HEK293 (cell line): ENCODE measurements at regions not wholly inside any gene's neighbourhood (a gene's known extent, or its start where the extent isn't known, plus 50 kb on each side); places are given as distances from the start of the nearest gene placed in this dataset.

ENCODE experiments used
- CTCF ChIA-PET: fragments of 350-600 bp; formaldehyde crosslinking; extraction: SDS; loops from one replicate; lab custom pipeline; 2021; ENCODE audit warnings: antibody characterized with exemption; lab: Yijun Ruan, JAX
- POLR2A ChIA-PET: fragments of 300-600 bp; formaldehyde crosslinking; extraction: SDS; loops from one replicate; lab custom pipeline; 2020; ENCODE audit warnings: antibody characterized with exemption, inconsistent platforms; lab: Yijun Ruan, JAX
- H3K27ac ChIP-seq: fragments of 200-500 bp; sonication (Bioruptor generic); 2 replicates; pipeline ENCODE4 v1.5.1; 2014; ENCODE audit warnings: low read depth, low read length, control low read depth, inconsistent platforms; ENCODE audit errors: extremely low read depth
- H3K36me3 ChIP-seq, 2 experiments: fragments of 200-500 bp in 1 of 2; sonication (Bioruptor generic) in 1 of 2; 1 replicate in 1 of 2; 2 replicates in 1 of 2; pipeline ENCODE4 v1.5.1; 2014 to 2017; ENCODE audit warnings: inconsistent platforms in 2 of 2, low read length in 2 of 2; ENCODE audit not compliant: control insufficient read depth in 2 of 2, insufficient read depth in 1 of 2
- H3K4me1 ChIP-seq: fragments of 200-500 bp; sonication (Bioruptor generic); 2 replicates; pipeline ENCODE4 v1.5.1; 2014; ENCODE audit warnings: mild to moderate bottlenecking, low read length, inconsistent platforms; ENCODE audit not compliant: control insufficient read depth, insufficient read depth
- H3K4me3 ChIP-seq: 2 replicates; pipeline ENCODE4 v1.5.1; 2011; ENCODE audit warnings: low read depth, mild to moderate bottlenecking, control low read depth, low read length, moderate library complexity
- H3K9me3 ChIP-seq: fragments of 200-500 bp; sonication (Bioruptor generic); 2 replicates; pipeline ENCODE4 v1.5.1; 2014; ENCODE audit warnings: low read depth, low read length, inconsistent platforms; ENCODE audit not compliant: control insufficient read depth, insufficient read depth
- BCL6B ChIP-seq: fragments of 450-650 bp; formaldehyde crosslinking; IDR thresholded peaks from 2 replicates; pipeline ENCODE4 v1.5.1; 2017; ENCODE audit warnings: missing biosample characterization, missing genetic modification characterization
- HOXA7 ChIP-seq: sonication (generic); formaldehyde crosslinking; IDR thresholded peaks from 2 replicates; pipeline ENCODE4 v1.8.1; 2022; ENCODE audit warnings: missing genetic modification reagents, borderline replicate concordance
- YY1 ChIP-seq: fragments of 450-650 bp; formaldehyde crosslinking; IDR thresholded peaks from 2 replicates; pipeline ENCODE4 v1.5.1; 2018; ENCODE audit warnings: missing biosample characterization, missing genetic modification characterization
- YY2 ChIP-seq: fragments of 450-650 bp; formaldehyde crosslinking; IDR thresholded peaks from 2 replicates; pipeline ENCODE4 v1.5.1; 2016; ENCODE audit warnings: missing biosample characterization, missing genetic modification characterization
- ZBTB11 ChIP-seq: fragments of 450-650 bp; formaldehyde crosslinking; conservative IDR thresholded peaks from 2 replicates; pipeline ENCODE4 v1.5.1; 2016; ENCODE audit warnings: low read depth, missing biosample characterization, missing genetic modification characterization
- ZFP3 ChIP-seq: fragments of 450-650 bp; formaldehyde crosslinking; IDR thresholded peaks from 2 replicates; pipeline ENCODE4 v1.5.1; 2016; ENCODE audit warnings: low read depth, missing biosample characterization, missing genetic modification characterization
- ZNF148 ChIP-seq: fragments of 450-650 bp; formaldehyde crosslinking; IDR thresholded peaks from 2 replicates; pipeline ENCODE4 v1.5.0; 2017; ENCODE audit warnings: missing biosample characterization, missing genetic modification characterization, borderline replicate concordance
- ZNF157 ChIP-seq: fragments of 450-650 bp; formaldehyde crosslinking; IDR thresholded peaks from 2 replicates; pipeline ENCODE4 v1.5.1; 2016; ENCODE audit warnings: missing biosample characterization, missing genetic modification characterization
- ZNF19 ChIP-seq: fragments of 450-650 bp; formaldehyde crosslinking; IDR thresholded peaks from 2 replicates; pipeline ENCODE4; 2016; ENCODE audit warnings: missing biosample characterization, missing genetic modification characterization, low read depth
- ZNF311 ChIP-seq: fragments of 450-650 bp; formaldehyde crosslinking; IDR thresholded peaks from 2 replicates; pipeline ENCODE4 v1.5.1; 2017; ENCODE audit warnings: missing biosample characterization, missing genetic modification characterization, borderline replicate concordance
- ZNF391 ChIP-seq: fragments of 450-650 bp; formaldehyde crosslinking; IDR thresholded peaks from 2 replicates; pipeline ENCODE4 v1.5.1; 2016; ENCODE audit warnings: low read depth, missing biosample characterization, missing genetic modification characterization, borderline replicate concordance
- ZNF488 ChIP-seq: fragments of 450-650 bp; formaldehyde crosslinking; IDR thresholded peaks from 2 replicates; pipeline ENCODE4 v1.5.1; 2016; ENCODE audit warnings: missing biosample characterization, missing genetic modification characterization
- ZSCAN4 ChIP-seq: fragments of 450-650 bp; formaldehyde crosslinking; IDR thresholded peaks from 2 replicates; pipeline ENCODE4 v1.5.1; 2017; ENCODE audit warnings: missing biosample characterization, missing genetic modification characterization

- CTCF ChIA-PET = no interaction called here
- POLR2A ChIA-PET = no interaction called here
Measured at GRCh38 chr2:188085421-188085820, 206.3 kb upstream of the GULP1 start.

More at GRCh38 chr2:188085421-188085820, 206.3 kb upstream of the GULP1 start:
- Histone ChIP-seq H3K4me1 (no peaks in the 10 kb centered on the region), H3K27ac (no peak overlapping the region), H3K4me3 (no peak overlapping the region), H3K36me3 (no peaks in the 10 kb centered on the region)
- TF ChIP-seq HOXA7 (CRISPR knock-in tag) (no peak), ZNF19 (tag by site-specific recombination) (no peak), YY1 (no peak), YY2 (tag by site-specific recombination) (no peak), ZNF311 (no peak), ZNF488 (tag by site-specific recombination) (no peak), ZSCAN4 (tag by site-specific recombination) (no peak), ZNF157 (tag by site-specific recombination) (no peak), BCL6B (tag by site-specific recombination) (no peak), ZNF391 (tag by site-specific recombination) (no peak), ZBTB11 (tag by site-specific recombination) (no peak), ZFP3 (tag by site-specific recombination) (no peak), ZNF148 (tag by site-specific recombination) (no peak)
- TF ChIP-seq, all 188 proteins: peak for 0
- no peaks in the 10 kb centered on the region for H3K9me3 ChIP-seq
